ENCODE measurements at regions not wholly inside any gene's neighbourhood (a gene's known extent, or its start where the extent isn't known, plus 50 kb on each side); places are given as distances from the start of the nearest gene placed in this dataset.

DNA sequence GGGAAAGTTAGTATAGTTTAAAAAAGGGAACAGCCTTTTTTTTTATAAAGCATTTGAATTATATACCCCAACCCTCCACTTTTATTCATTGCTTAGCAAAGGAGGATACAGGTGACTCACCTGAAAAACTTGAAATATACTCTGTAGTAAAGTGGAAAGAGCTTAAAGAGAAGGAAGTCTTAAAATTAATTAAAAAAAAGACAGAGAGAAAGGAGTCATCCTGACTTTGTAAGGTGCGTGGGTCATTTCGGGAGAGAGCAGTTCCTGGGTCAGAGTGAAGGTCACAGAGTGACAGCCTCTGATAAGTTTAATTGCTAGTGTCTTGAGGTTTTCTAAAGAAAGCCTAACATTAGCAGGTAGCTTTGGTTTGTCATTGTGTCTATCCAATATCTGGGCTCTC, 310.3 kb downstream of the KLF5 start:
- Histone ChIP-seq H3K27ac (peak overlapping the region in 14 of 21 experiments; percentile 2 to 73 (median 36)), H3K4me3 (no peak overlapping the region)

DNA sequence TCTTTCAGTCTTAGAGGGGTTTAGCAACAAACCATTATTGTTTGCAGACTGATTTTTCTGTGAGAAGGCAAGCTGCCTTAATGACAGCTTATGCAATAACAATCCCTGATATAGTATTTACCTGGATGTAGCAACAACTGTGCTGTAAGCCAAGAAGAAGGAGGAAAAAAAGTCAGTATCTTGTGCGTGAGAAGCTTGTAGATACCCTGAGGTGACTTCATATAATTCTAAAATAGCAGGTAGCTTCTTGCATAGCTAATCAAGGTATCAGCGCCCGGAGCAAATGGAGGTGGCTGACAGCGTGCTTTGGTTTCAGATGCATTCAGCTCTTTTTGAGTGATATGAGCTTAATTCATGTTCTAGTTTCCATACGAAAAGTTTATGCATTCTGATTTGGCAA, 309.8 kb downstream of the KLF5 start:
- Histone ChIP-seq H3K27ac (peak overlapping the region in 10 of 21 experiments; percentile 6 to 72 (median 58)), H3K4me3 (no peak overlapping the region)

DNA sequence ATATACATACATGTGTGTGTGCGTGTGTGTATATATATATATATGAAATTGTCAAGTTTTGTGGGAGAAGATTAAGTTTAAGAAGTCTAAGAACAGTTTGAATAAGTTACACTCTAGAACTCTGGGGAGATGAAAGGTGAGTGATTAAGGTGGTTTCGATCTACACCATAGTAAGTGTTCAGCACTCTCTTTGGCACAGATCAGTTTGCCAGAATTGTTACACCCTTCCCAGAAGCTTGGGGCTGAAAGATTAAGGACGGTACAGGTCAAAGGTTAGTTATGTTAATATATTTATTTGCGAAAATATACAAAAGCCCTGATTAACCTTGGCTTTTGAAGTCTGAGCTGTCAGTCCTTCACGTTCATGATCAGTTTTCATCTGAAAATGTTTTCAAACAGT, 309.1 kb downstream of the KLF5 start:
- peak overlapping the region in 13 of 21 experiments; percentile 1 to 69 (median 59) for H3K27ac ChIP-seq

DNA sequence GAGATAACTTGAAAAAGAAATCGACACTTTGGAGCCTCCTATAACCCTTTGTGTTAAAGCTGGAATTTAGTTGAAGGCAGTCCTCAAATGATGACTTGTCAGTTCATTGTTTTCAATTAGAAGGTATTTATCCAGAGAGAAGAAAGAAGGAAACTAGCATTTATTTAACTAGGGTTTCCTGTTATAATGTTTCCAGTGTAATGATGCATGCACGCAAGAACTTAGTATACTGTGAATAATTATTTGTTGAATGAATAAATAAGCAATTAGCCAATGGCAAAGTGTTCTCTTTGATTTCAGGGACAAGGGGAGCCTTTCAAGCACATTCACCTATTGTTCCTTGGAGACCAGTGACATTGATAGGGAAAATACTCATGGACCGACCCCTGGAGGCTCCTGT, 307.4 kb downstream of the KLF5 start:
- H3K4me3 ChIP-seq = no peak overlapping the region
- peak overlapping the region in 13 of 21 experiments; percentile 12 to 72 (median 45) for H3K27ac ChIP-seq

More for the DNA sequence above, 309.1 kb downstream of the KLF5 start:
- H3K4me3 ChIP-seq = no peak overlapping the region

DNA sequence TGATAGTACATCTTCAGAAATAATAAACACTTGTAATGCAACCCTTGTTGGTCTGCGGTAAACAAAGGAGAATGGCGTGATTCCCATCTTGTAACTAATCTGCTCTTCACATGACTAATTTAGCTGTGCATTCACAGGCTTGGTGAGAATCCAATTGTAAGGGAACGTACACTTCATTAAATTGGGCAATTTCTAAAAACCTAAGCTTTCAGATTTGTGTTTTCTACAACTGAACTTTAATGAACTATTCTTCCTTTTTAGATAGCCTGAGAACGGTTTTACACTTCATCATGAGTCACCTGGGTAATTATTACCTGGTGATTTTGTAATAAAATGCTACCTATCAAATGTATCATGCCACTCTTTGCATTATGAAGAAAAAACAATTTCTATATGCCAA, 306.9 kb downstream of the KLF5 start:
- H3K27ac ChIP-seq = peak overlapping the region in 9 of 21 experiments; percentile 12 to 68 (median 44)

DNA sequence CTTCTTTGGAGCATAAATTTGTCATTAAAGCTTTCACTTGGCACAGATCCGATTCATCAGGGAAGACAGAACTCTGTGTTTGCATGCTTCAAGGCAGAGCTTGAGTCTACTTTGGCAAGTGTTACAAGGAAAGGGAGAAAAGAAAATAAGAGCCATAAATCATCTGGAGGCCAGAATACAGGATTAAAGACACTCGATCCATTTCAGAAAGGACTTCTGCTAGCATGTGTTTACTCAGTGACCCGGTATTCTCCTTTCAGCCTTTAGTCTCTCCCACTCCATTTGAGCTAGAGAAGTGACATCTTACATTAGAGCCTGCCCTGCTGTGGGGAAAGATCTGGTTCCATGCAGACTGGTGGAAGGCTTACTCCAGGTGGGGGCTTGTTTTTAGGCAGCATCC, 306.4 kb downstream of the KLF5 start:
- peak overlapping the region in 11 of 21 experiments; percentile 12 to 68 (median 44) for H3K27ac ChIP-seq

More for the DNA sequence above, 306.9 kb downstream of the KLF5 start:
- no peak overlapping the region for H3K4me3 ChIP-seq

DNA sequence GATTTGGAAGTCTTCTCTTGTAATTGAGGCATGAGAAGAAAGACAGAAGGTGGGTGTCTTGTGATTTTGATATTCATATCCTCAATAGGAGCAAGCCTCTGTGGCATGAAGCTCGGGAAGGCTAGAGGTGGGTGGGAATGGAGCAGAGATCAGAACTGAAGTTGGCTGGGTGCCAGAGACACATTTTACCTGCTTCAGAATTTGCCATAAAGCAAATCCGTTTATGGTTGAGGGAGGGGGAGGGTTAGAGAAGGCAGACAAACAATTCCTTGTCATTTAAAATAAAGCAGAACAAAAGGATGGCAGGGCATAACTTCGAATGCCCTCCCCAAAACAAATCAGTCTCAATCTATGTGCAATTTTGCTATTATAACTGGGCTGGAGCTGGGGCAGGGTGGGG, 305.9 kb downstream of the KLF5 start:
- H3K27ac ChIP-seq = peak overlapping the region in 7 of 21 experiments; percentile 42 to 68 (median 45)

More for the DNA sequence above, 306.4 kb downstream of the KLF5 start:
- no peak overlapping the region for H3K4me3 ChIP-seq

DNA sequence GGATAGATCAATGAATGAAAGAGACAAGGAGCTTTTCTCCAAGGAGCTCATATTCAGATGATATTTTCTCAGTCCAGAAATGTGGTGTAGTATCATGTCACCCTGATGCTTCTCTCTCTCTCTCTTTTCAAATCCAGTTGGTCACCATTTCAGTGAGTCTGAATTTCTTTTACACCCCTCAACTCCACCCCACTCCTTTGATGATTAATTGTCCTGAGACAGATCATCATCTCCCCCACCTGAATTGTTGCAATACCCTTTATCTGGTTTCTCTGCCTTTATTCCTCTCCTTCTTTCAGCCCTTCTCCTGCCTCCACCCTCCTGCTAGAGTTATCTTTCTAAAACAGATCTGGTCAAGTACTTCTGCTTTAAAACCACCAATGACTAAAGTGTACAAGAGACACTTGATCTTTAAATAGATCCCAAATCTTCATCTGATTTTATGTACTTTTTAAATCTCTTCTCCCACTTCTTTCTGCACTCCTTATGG, 299.8 kb downstream of the KLF5 start:
- H3K27ac ChIP-seq = no peak overlapping the region
- no peak overlapping the region for H3K4me3 ChIP-seq

More for the DNA sequence above, 305.9 kb downstream of the KLF5 start:
- no peak overlapping the region for H3K4me3 ChIP-seq

DNA sequence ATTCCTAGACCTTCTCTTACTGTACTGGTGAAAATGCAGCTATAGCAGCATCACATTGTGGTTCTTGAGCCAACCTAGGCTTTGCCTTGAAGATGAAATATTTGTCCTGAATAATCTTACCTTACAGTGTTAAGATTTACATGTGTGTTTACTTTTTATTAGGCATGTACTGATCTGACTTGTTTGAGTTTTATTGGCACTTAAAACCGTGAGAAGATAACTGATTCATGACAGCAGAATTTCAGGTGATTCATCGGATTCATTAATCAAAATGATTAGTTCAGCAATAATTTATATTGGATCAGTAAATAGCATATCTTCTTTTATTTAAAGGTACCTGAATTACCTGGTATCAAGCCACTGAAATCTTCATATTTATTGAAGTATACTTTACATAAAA, 296.3 kb downstream of the KLF5 start:
- H3K27ac ChIP-seq = peak overlapping the region in 1 of 21 experiments; percentile 36
- no peak overlapping the region for H3K4me3 ChIP-seq

DNA sequence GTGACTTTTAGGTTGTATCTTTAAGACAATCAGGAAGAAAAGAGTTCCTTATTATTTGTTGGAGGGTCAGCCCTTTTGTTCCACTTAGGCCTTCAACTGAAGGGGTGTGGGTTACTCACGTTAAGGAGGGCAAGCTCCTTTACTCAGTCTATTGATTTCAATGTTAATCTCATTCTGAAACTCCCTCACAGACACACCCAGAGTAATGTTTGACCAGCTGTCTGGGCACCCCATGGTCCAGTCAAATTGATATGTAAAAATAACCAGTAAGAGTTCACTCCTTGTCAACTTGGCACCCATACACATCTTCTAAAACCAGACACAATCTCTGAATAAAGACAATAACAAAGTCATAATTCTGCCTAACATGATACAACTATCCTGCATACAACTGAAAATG, 292.9 kb downstream of the KLF5 start:
- H3K27ac ChIP-seq = no peak overlapping the region
- H3K4me3 ChIP-seq = no peak overlapping the region

DNA sequence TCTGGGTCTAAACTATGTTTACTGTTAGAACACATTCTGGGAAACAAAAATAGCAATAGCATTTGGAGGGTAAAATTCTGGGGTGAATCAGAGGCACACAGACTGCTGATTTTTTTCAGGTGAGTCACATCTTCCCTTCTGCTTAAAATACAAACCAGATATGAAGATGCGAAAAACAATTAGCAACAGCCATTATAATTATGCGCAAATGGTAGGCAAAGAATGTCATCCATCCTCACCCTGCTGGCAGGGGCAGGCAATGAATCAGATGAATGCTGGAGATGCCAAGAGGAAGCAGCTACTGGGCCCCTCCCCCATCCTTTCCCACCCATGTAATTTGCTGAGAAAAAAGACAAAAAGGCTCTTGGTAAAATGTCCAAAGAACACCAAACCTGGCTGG, 282.9 kb downstream of the KLF5 start:
- peak overlapping the region in 2 of 21 experiments; percentile 11 to 31 for H3K27ac ChIP-seq
- H3K4me3 ChIP-seq = no peak overlapping the region

DNA sequence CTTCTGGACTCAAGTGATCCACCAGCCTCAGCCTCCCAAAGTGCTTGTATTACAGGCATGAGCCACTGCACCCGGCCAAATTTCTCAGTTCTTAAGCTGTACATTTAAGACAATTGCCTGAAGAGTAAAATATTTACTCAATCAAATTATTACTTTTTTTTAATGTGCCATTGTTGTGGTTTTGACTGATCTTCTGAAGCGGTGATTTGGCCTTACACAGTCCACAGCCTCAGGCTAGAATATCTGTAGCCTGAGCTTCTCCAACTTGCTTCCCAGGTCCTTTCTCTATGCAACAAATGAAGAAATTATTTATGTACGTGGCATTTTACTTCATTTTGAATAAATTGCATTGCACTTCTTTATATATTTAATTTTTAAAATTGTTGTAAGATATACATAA, 281.3 kb downstream of the KLF5 start:
- no peak overlapping the region for H3K4me3 ChIP-seq
- no peak overlapping the region for H3K27ac ChIP-seq

DNA sequence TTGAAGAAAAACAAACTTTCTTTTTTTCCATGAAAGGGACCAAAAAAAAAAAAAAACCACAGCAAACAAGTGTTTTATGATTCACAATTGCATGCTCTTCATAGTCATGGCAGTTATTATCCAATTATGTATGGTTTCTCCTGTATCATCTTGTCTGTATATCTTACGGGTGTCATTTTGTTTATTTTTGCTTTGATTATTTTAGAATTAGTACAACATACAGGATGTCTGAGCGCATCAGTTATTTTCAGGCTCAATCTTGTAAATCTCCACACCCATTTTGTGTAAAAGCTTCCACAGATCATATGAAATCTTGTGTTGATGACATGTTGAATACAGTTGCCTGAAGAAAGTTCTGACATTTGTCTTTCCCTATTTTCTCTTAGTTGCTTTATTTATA, 280.3 kb downstream of the KLF5 start:
- H3K4me3 ChIP-seq = no peak overlapping the region
- H3K27ac ChIP-seq = peak overlapping the region in 1 of 21 experiments; percentile 6

DNA sequence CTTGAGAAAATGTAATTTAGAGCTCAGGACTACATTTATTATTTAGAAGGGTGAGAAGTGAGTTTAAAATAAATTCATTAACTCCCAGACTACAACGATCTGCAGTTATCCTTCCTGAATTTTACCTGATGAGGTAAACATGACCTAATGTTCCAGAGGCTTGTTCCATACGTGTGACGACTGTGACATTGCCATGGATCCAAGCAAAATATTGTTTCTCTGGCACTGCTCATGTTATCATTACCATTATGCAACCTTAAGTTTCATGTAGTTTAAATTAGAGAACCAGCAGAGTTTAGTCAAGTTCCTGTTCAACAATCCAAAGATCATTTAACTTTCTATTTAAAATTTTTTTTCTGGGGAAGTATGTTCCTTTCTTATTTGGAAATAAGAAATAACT, 279.6 kb downstream of the KLF5 start:
- Histone ChIP-seq H3K27ac (peak overlapping the region in 3 of 21 experiments; percentile 10 to 36 (median 14)), H3K4me3 (no peak overlapping the region)

DNA sequence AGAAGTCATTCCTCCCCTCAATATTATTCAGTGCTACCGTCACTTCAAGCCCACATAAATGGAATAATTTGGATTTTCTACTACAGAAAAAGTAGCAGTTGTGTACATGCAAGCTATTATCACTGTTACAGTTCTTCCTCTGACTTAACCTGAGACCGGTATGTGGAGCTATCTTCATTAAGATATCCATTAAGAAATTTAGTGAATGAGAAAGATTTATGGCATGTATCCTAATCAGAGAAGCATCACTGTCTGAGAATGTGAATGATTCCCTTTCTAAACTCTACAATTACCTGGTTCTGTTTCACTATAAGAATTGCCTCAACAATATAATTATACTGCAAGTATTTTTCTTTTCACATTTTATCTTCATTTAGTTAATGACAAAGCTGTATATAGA, 278.7 kb downstream of the KLF5 start:
- Histone ChIP-seq H3K4me3 (no peak overlapping the region), H3K27ac (peak overlapping the region in 10 of 21 experiments; percentile 1 to 63 (median 34))

DNA sequence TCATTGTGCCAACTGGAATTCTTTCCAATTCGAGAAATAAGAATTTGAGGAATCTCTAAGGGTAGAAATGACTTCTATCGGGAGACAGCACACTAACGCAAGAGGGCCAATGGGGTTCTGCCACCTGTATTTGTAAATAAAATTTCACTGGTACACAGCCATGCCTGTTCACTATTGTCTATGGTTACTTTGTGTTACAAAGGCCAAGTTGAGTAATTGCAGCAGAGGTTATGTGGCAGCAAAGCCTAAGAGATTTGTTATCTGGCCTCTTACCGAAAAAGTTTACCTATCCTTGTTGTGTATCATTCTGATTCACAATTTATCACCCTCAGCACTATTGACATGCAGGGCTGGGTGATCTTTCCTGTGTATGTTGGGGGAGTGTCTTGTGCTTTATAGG, 278.0 kb downstream of the KLF5 start:
- H3K27ac ChIP-seq = peak overlapping the region in 9 of 21 experiments; percentile 10 to 78 (median 43)
- no peak overlapping the region for H3K4me3 ChIP-seq

DNA sequence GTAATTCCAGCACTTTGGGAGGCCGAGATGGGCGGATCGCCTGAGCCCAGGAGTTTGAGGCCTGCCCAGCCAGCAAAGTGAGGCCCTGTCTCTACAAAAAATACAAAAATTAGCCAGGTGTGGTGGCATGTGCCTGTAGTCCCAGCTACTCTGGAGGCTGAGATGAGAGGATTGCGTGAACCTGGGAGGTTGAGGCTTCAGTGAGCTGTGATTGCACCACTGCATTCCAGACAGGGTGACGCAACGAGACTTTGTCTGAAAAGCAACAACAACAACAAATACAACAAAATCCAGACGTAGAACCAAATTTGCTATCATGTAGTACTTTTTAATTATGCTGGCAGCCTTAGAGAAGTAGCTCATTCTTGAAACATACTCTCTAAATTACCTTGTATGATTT, 277.1 kb downstream of the KLF5 start:
- no peak overlapping the region for H3K4me3 ChIP-seq
- peak overlapping the region in 14 of 21 experiments; percentile 25 to 78 (median 56) for H3K27ac ChIP-seq

DNA sequence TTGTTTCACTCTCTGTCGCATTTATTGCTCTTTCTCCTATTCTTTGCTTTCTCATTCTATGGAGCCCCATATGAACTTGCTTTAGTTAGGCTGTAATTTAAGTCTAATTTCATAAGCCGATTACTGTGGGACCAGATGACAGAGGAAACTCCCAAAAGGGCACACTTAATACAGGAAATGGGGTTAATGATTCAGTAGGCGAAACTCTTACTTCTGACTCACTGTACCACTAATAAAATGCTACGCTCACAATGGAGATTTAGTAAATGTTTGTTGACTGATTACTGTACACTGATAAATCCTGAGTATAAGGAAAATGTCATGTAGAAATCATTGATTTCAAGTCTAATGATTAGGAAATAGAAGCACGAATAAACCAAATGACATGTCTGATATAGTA, 276.4 kb downstream of the KLF5 start:
- Histone ChIP-seq H3K27ac (peak overlapping the region in 18 of 21 experiments; percentile 22 to 78 (median 50)), H3K4me3 (no peak overlapping the region)

DNA sequence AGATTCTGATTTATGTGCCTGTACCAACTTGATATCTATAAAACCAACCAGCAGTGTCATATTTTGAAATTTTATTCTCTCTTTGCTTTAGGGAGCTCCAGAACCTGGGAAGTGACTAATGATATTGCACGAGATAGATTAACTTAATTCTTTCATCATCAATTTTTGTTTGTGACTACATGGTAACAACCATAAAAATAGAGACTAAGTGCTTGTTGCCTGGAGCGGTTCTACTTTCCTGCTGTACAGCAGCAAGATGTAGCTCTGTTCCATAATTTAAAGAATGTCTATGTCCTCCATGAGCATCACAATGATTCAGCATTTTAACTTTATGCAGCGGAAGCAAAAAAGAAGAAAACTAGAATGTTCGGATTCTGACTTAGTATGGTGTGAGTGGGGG, 275.6 kb downstream of the KLF5 start:
- Histone ChIP-seq H3K27ac (peak overlapping the region in 15 of 21 experiments; percentile 9 to 78 (median 50)), H3K4me3 (no peak overlapping the region)

DNA sequence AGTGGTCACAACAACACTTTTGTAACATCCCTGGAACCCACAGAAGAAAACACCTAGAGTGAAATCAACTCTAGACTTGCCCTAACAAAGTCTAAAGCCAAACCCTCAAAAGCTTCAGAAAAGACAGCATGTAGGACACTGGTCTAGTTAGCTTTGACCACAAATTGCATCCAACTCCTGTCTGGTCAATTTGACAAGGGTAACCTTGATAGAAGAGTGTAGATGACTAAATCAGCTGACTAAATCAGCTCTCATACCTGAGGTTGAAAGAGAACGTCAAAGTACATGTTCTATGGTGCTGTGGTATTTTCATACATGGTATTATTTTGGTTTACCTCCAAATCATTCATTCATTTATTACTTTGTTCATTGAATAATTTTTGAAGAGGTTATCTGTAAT, 272.8 kb downstream of the KLF5 start:
- Histone ChIP-seq H3K27ac (no peak overlapping the region), H3K4me3 (no peak overlapping the region)

DNA sequence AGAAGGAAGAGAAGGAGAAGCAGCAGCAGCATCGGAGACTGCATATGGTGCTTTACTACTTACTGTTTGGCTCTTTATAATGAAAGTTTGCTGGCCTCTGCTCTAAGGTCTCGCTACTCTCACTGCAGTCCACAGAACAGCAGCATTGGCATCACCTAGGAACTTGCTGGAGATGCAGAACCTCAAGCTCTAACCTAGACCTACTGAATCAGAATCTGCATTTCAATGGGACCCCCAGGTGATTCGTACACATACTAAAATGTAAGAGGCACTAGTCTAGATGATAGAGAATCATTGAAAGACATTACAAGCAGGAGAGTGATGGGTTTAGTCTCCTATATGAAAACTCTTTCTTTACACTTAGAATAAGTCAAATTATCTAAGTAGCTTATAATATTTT, 270.6 kb downstream of the KLF5 start:
- H3K27ac ChIP-seq = no peak overlapping the region
- no peak overlapping the region for H3K4me3 ChIP-seq

DNA sequence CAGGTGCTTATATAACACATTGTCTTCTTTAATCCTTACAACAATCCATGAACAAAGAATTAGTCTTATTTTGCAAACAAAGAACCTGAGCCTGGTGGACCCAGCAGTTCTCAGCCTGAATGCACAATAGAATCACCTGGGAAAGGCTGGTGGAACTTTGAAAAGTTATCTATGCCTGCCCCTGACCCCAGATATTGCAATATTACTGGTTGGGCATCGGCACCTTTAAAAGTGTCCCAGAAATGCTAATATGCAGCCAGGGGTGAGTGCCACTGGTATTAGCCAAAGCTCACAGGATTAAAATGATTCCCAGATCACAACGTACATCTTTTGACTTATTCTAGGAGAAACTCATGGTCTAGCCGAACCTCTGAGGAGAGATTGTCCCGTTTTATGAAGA, 268.8 kb downstream of the KLF5 start:
- Histone ChIP-seq H3K4me3 (no peak overlapping the region), H3K27ac (no peak overlapping the region)
